HG03342 (cell line): ENCODE measurements at regions not wholly inside any gene's neighbourhood (a gene's known extent, or its start where the extent isn't known, plus 50 kb on each side); places are given as distances from the start of the nearest gene placed in this dataset.

ENCODE experiments used
- ATAC-seq: cut with Tn5 transposase; IDR thresholded peaks from one replicate; pipeline ENCODE4 v1.9.1; 2021; ENCODE audit warnings: mild to moderate bottlenecking, moderate library complexity; ENCODE audit not compliant: unreplicated experiment

DNA sequence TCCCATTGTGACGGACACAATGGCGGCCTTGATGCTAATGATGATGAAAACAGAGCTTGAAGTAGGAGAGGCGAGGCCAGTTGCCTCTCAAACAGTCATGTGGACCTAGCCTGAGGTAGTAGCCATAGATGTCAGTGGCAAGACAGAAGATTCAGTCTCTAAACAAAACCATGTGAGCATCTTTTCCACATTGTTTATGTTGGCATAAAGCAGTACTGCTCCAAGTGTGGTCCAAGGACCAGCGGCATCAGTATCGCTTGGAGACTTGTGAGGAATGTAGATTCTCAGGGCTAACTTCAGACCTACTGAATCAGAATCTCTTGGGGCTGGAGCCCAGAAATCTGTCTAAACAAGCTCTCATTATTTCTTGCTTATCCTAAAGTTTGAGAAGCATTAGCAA, 312.8 kb upstream of the JAG1 start:
- no peak for ATAC-seq

DNA sequence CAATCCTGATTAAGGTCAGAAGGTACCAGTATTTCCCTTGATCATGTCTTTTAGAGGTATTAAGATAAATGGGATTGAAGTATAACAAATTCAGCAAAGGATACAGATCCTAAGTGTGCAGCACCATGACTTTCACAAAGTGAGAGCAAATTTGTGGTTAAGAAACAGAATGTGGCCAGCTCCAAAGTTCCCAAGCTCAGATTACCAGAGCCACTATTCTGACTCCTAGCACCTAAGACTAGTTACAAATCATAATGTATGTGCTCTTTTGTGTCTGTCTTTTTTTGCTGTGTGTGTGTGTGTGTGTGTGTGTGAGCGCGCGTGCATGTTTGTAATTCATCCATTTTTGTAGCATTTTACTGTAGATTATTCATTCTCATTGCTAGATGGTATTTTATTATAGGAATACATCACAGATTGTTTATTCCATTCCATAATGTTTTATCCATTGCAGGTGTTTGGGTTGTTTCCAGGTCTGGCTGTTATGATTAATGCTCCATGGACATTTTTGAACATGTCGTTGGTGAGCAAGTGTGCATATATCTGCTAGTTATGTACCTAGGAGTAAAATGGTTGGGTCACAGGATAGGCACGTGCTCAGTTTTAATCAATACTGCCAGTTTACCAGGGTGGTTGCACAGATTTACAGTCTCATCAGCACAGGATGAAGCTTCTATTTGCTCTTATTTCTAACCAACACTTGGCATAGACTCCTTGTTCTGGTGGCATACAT, 314.0 kb upstream of the JAG1 start:
- ATAC-seq = no peak

DNA sequence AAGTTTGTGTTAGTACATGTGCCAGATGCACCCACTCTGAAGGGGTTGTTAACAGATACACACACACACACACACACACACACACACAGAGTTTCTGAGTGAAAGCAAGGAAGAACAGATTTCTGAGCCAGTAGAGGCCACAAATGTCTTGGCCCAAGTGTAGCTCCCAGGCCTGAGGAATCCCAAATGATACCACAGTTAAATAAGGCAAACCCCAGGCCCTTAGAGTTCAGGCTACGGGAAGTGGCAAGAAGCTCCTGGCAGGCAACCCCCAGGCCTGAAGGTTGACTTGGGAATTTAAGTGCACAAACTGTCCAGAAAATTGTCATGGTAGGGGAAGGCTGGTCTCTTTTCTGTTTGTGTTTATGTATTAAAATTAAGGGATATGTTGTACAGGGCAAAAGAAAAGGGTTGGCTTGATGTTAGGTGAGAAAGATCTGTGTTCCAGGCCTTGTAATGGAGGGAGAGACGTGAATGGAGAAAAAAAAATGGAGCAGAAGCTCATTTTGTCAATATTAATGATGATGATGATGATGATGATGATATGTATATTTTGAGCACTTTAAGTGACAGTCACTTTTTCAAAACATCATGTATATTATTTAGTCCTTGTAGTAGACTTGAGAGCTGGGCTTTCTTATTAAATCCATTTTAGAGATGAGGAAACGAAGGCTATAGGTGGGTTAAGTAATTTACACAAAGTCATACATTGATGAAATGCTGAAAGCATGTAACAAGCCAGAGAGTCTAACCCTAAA, 317.0 kb upstream of the JAG1 start:
- ATAC-seq = no peak

DNA sequence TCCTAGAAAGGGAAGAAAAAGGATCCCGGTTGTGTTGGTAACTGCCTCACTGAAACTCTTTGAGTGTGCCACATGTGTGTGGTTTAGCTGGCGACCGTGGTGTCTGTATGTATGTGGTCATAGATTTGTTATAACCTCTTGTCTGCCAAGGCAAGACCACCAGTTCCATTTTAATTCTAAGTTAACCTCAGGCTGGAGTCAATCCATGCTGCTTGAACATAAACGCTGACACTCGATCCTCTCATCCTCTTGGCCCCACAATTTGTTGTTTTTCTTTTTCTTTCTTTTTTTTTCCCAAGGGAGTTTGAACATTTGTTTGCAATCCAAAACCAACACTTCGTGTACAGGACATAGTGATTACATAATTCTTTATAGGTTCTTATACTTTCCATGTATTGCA, 318.9 kb upstream of the JAG1 start:
- no peak for ATAC-seq

DNA sequence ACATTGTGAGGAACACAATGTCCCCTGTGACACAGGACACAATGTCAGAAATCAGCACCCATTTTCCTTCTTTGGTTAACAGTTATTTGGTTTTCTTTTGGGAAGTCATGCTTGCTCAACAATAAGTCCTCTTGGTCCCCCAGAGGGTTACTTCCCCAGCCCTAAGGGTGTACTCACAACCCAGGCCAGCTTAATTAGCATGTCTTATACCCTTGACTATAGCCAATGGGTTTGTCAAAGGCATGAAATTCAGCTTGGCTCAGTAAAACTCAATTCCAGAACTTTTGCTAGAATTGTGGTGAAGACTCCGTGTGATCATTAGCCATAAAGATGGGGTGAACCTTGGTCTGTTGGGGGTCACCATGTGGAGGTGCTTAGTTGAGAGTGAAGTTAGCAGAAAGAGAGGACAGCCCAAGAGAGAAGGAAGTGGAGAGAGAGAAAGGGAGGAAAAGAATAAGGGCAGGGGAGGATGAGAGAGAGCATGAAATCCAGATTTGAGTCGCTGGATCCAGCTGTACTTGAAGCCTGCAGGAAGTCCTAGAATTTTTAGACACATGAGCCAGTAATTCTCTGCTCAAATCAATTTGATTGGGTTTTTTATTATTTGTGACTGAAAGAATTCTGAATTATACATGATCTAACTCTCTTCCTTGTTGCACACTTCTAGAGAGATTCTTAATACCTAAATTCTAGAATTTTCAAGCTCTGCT, 321.3 kb upstream of the JAG1 start:
- ATAC-seq = no peak

GRCh38 chr20:10998476-10998875, 324.7 kb upstream of the JAG1 start:
- no peak for ATAC-seq

DNA sequence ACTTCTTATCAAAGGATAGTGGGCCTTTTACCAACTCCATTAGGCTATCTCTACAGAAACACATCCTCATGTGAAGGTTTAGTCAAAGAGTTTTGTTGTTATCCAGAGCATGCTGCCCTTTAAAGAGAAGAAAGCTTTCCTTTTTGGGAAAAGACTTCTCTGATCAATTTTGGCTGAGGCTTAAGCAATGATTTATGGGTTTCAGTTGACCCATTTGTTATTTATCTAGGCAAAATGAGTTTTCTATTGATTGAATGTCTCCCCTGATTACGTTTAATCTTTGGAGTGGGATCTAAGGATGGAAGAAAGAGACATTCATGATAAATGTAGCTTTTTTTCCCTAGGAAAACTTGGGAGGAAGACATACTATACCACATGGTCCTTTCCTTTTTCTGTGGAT, 326.6 kb upstream of the JAG1 start:
- no peak for ATAC-seq

DNA sequence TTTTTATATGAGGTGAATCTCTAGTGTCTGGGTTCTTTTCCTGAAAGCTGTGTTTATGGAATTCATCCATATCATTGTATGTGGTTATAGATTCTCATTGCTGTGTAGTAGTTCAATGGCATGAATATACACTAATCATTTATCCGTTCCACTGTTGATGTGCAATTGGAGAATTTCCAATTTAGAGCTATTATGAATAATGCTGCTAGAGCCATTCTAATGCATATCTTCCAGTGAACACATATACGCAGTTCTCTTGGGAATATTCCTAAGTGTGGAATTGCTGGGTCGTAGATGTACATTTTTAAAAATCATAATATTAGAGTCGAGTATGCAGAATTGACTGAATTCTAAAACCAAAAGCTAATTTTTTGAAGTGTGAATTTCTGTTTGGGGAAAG, 327.5 kb upstream of the JAG1 start:
- no peak for ATAC-seq

- ATAC-seq = no peak
Observed at GRCh38 chr20:11001764-11002540, 328.2 kb upstream of the JAG1 start.

GRCh38 chr20:11003341-11003740, 329.5 kb upstream of the JAG1 start:
- ATAC-seq = no peak

GRCh38 chr20:11008444-11009033, 334.7 kb upstream of the JAG1 start:
- ATAC-seq = no peak

- ATAC-seq = no peak
Observed at GRCh38 chr20:11011653-11012052, 337.9 kb upstream of the JAG1 start.

- ATAC-seq = no peak
Observed at GRCh38 chr20:11012975-11013374, 339.2 kb upstream of the JAG1 start.

- no peak for ATAC-seq
Observed at GRCh38 chr20:11013801-11014200, 340.0 kb upstream of the JAG1 start.

GRCh38 chr20:11015440-11015839, 341.6 kb upstream of the JAG1 start:
- ATAC-seq = no peak

GRCh38 chr20:11017446-11017845, 343.6 kb upstream of the JAG1 start:
- ATAC-seq = no peak

- no peak for ATAC-seq
Observed at GRCh38 chr20:11018668-11019170, 344.9 kb upstream of the JAG1 start.

- no peak for ATAC-seq
Observed at GRCh38 chr20:11020712-11021111, 346.9 kb upstream of the JAG1 start.

GRCh38 chr20:11027224-11027623, 353.4 kb upstream of the JAG1 start:
- no peak for ATAC-seq

- no peak for ATAC-seq
Observed at GRCh38 chr20:11030351-11030750, 356.6 kb upstream of the JAG1 start.

GRCh38 chr20:11031300-11031699, 357.5 kb upstream of the JAG1 start:
- no peak for ATAC-seq
